WERI-Rb-1 (cell line): ENCODE measurements at regions not wholly inside any gene's neighbourhood (a gene's known extent, or its start where the extent isn't known, plus 50 kb on each side); places are given as distances from the start of the nearest gene placed in this dataset.
A peak's percentile ranks its signal among the peaks of the same experiment; 100 is the strongest.

Source experiments
- DNase-seq: peaks from one replicate; pipeline ENCODE4 v3.0.0-alpha.2; 2020
- H3K27ac ChIP-seq: fragments of 250-450 bp; sonication (Bioruptor Pico); 2 replicates; pipeline ENCODE4 v1.5.1; 2020; ENCODE audit warnings: mild to moderate bottlenecking, moderate library complexity
- H3K27me3 ChIP-seq: fragments of 250-450 bp; sonication (Bioruptor Pico); 2 replicates; pipeline ENCODE4 v1.5.1; 2021; ENCODE audit warnings: mild to moderate bottlenecking, low read depth, moderate library complexity; ENCODE audit not compliant: insufficient read depth, severe bottlenecking
- H3K36me3 ChIP-seq: fragments of 250-450 bp; sonication (Bioruptor Pico); 2 replicates; pipeline ENCODE4 v1.5.1; 2020; ENCODE audit warnings: mild to moderate bottlenecking, moderate library complexity
- H3K4me3 ChIP-seq: 2 replicates; pipeline ENCODE4 v1.5.1; 2011; ENCODE audit warnings: low read depth, mild to moderate bottlenecking, control low read depth, low read length
- H3K9me3 ChIP-seq: fragments of 250-450 bp; sonication (Bioruptor Pico); 2 replicates; pipeline ENCODE4 v1.5.1; 2021; ENCODE audit warnings: mild to moderate bottlenecking, moderate library complexity; ENCODE audit not compliant: severe bottlenecking
- TF ChIP-seq, protein P1 (sequence below): IDR thresholded peaks from 2 replicates; pipeline ENCODE4 v1.5.1; 2011; ENCODE audit warnings: low read depth, mild to moderate bottlenecking, control low read depth, inconsistent platforms, low read length

DNA sequence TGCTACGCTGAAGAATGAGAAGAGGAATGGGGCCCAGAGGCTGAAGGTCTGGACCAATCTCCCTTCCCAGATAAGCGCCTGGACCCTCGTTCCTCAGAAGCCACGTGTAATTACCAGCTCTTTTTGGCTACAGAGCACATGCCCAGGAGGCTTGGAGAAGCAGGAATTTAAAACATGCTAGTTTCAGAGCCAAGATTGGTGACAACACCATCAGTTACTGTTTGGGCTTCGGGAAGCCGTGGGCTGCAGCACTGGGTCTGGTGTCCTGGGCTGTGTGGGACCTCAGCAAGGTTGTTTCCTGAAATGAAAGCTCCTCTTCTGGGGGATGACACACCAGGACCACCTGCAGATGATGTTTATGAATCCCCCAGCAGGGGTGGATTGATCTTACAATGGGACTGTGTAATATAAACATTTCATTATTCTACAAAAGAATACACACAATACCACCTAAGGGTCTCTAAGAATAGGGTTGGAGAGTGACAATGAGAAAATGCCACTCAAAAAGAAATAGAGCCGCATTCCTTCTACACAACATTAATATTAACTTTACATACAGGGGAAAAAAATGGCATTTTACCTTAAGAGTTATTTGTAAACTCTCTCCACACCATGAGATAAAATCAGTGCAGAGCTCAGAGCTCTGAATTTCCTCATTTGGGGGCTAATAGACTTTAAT lies 207.8 kb upstream of the FOXQ1 start:
- TF ChIP-seq, protein P1, sequence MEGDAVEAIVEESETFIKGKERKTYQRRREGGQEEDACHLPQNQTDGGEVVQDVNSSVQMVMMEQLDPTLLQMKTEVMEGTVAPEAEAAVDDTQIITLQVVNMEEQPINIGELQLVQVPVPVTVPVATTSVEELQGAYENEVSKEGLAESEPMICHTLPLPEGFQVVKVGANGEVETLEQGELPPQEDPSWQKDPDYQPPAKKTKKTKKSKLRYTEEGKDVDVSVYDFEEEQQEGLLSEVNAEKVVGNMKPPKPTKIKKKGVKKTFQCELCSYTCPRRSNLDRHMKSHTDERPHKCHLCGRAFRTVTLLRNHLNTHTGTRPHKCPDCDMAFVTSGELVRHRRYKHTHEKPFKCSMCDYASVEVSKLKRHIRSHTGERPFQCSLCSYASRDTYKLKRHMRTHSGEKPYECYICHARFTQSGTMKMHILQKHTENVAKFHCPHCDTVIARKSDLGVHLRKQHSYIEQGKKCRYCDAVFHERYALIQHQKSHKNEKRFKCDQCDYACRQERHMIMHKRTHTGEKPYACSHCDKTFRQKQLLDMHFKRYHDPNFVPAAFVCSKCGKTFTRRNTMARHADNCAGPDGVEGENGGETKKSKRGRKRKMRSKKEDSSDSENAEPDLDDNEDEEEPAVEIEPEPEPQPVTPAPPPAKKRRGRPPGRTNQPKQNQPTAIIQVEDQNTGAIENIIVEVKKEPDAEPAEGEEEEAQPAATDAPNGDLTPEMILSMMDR: no peak
- no peak overlapping the region for H3K27ac ChIP-seq
- no peak for DNase-seq
- no peaks in the 10 kb centered on the region for H3K36me3 ChIP-seq
- no peaks in the 10 kb centered on the region for H3K27me3 ChIP-seq
- H3K9me3 ChIP-seq: no peaks in the 10 kb centered on the region
- H3K4me3 ChIP-seq: no peak overlapping the region

DNA sequence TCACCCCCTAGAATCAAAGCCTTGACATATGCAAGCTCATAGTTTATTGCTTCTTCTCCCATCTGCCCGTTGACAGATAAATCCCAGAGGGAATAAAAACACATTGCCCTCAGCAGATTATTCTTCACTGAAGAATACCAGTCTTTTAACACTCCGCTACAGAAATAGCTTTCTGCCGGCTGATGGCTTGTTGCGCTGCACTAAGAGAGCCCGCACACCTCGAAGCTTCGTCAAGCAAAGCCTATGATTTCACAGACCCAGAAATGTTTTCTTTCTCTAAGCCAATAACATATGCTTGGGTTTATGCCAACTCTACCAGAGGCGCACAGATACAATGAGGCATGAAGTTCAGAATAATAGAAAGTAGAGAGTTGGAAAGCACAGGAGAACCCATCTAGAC lies 208.9 kb upstream of the FOXQ1 start:
- TF ChIP-seq, protein P1: no peak
- DNase-seq: peak; percentile 38
- H3K4me3 ChIP-seq: no peak overlapping the region
- no peaks in the 10 kb centered on the region for H3K27me3 ChIP-seq
- H3K36me3 ChIP-seq: no peaks in the 10 kb centered on the region
- no peaks in the 10 kb centered on the region for H3K9me3 ChIP-seq
- H3K27ac ChIP-seq: peak overlapping the region; percentile 18; the same call in 1 of the 2 replicates

DNA sequence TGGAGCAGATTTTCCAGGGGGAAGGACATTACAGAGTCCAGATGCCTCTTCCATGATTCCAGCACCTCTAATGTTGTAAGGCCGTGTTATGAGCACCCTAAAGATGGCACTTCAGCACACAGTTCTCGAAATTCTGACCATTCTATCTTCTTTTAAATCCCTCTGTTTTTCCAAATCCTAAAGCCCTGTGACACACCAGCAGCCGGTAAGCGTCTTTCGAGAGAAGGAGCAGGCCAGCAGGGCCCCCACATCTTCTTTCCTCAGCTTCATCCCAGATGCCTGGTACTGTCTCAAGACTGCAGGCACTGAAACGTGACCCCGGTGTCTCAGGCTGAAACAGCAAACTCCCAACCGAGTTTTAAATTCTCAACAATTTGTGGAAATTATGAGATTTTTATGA lies 211.6 kb upstream of the FOXQ1 start:
- Histone ChIP-seq H3K27ac (no peak overlapping the region), H3K4me3 (no peak overlapping the region), H3K9me3 (no peaks in the 10 kb centered on the region), H3K36me3 (no peaks in the 10 kb centered on the region), H3K27me3 (no peaks in the 10 kb centered on the region)
- TF ChIP-seq, protein P1: no peak
- no peak for DNase-seq

DNA sequence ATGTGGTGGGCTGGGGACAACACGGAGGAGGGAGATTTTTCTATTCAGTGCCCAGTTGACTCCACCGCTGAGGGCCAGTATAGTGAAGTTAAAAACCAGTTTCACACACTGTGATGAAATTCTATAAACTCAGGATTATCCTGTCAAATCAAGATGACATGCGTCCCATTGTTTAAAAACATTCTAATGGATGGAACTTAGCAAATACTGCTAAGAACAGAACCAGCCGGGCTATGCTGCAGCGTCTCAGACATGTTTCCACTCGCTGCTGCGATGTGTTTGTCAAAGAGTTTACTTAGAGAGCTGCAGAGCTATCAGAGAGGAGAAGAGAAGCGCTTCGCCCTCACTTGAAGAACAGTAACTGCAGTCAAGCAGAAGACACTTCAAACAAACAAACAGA lies 212.6 kb upstream of the FOXQ1 start:
- TF ChIP-seq, protein P1: no peak
- no peaks in the 10 kb centered on the region for H3K27me3 ChIP-seq

DNA sequence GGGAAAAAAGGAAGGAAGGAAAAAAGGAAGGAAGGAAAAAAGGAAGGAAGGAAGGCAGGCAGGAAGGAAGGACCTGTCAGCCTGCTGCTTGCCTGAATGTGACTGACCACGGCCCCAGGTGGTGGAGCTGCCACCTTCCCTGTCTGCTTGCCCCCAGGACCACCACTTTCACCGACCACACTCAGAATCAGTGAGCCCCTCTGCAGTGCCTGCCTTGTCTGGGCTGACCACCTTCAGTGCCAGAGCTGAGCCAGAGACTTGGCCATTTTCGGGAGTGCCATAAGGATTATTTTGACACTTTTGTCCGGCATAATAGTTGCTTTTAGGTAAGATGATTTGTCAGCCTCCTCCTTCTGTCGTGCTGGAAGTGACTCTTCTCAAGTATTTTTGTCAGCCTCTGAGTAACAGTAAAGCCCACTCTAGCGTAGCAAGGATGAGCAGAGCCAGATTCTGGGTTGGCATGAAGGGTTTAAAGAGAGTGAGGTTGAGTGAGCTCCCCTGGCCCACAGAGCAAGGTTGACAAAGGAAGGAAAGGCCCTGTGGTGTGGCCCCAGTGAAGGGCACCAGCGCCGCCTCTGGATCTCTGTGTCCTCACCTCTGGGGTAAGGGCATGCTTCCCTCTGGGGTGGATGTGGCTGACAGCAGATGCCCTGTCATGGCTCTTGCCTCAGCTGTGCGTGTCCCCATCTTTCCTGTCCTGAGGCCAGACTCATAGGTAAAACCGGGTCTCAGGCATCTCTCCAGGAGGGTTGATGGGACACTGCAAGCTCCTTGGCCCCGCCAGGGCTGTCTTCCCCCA lies 214.7 kb upstream of the FOXQ1 start:
- Histone ChIP-seq H3K4me3 (no peak overlapping the region), H3K9me3 (no peaks in the 10 kb centered on the region), H3K27ac (no peak overlapping the region), H3K27me3 (no peaks in the 10 kb centered on the region), H3K36me3 (no peaks in the 10 kb centered on the region)
- TF ChIP-seq, protein P1: no peak
- DNase-seq: no peak

More for the DNA sequence above, 212.6 kb upstream of the FOXQ1 start:
- DNase-seq: no peak
- Histone ChIP-seq H3K36me3 (no peaks in the 10 kb centered on the region), H3K27ac (no peak overlapping the region), H3K4me3 (no peak overlapping the region), H3K9me3 (no peaks in the 10 kb centered on the region)
